PC-3 (cell line): ENCODE measurements at regions not wholly inside any gene's neighbourhood (a gene's known extent, or its start where the extent isn't known, plus 50 kb on each side); places are given as distances from the start of the nearest gene placed in this dataset.

ENCODE experiments used
- ATAC-seq: fragments of 200-7000 bp; cut with Tn5 transposase; 2 replicates; pipeline ENCODE4 v1.9.1; 2020; ENCODE audit warnings: mild to moderate bottlenecking, moderate library complexity
- BruUV-seq: library from RNA; stranded (reverse); fragments of 400-500 nt; replicated peaks from 2 replicates; lab custom pipeline; 2021; lab: Mats Ljungman, UMichigan
- CTCF ChIA-PET: fragments of 300-600 bp; sonication (Branson Sonifier 250); formaldehyde crosslinking; loops from one replicate; lab custom pipeline; 2022; ENCODE audit warnings: antibody characterized with exemption; lab: Charles Lee
- POLR2A ChIA-PET: fragments of 300-600 bp; sonication (Branson Sonifier 250); formaldehyde crosslinking; loops from one replicate; lab custom pipeline; 2022; ENCODE audit warnings: antibody characterized with exemption; ENCODE audit not compliant: unreplicated experiment; lab: Charles Lee
- DNase-seq: peaks from one replicate; pipeline ENCODE4 v3.0.0-alpha.2; 2015
- H2AFZ ChIP-seq: fragments of 300-600 bp; sonication (generic); 2 replicates; pipeline ENCODE4 v1.6.0; 2016; ENCODE audit warnings: antibody characterized with exemption, low read length
- H3F3A ChIP-seq: fragments of 300-600 bp; sonication (generic); one replicate; pipeline ENCODE4 v1.6.0; 2017; ENCODE audit warnings: antibody characterized with exemption, low read length, control low read depth, mild to moderate bottlenecking; ENCODE audit not compliant: unreplicated experiment
- H3K27ac ChIP-seq: fragments of 300-600 bp; sonication (generic); 2 replicates; pipeline ENCODE4 v1.5.1; 2016; ENCODE audit warnings: mild to moderate bottlenecking, low read length
- H3K27me3 ChIP-seq: fragments of 300-600 bp; sonication (generic); 2 replicates; pipeline ENCODE4 v1.6.1; 2016; ENCODE audit warnings: low read length, mixed read lengths
- H3K36me3 ChIP-seq: fragments of 300-600 bp; sonication (generic); 2 replicates; pipeline ENCODE4 v1.6.1; 2016; ENCODE audit warnings: low read depth, mixed run types, low read length, mixed read lengths
- H3K4me1 ChIP-seq: fragments of 300-600 bp; sonication (generic); 2 replicates; pipeline ENCODE4 v1.5.1; 2016; ENCODE audit warnings: low read length; ENCODE audit not compliant: insufficient read depth
- H3K4me2 ChIP-seq: fragments of 300-600 bp; sonication (generic); 2 replicates; pipeline ENCODE4 v1.6.0; 2016; ENCODE audit warnings: low read length
- H3K4me3 ChIP-seq: fragments of 300-600 bp; sonication (generic); 2 replicates; pipeline ENCODE4 v1.5.1; 2016; ENCODE audit warnings: mild to moderate bottlenecking, low read length, mixed read lengths
- H3K79me2 ChIP-seq: fragments of 300-600 bp; sonication (generic); 2 replicates; pipeline ENCODE4 v1.6.1; 2017; ENCODE audit warnings: low read length, mixed read lengths
- H3K9ac ChIP-seq: fragments of 300-600 bp; sonication (generic); 2 replicates; pipeline ENCODE4 v1.6.0; 2016; ENCODE audit warnings: mild to moderate bottlenecking, low read length
- H3K9me2 ChIP-seq: fragments of 300-600 bp; sonication (generic); replicated peaks from 2 replicates; pipeline ENCODE4 v1.6.1; 2016; ENCODE audit warnings: mixed run types, low read length, mixed read lengths
- H3K9me3 ChIP-seq: fragments of 300-600 bp; sonication (generic); 2 replicates; pipeline ENCODE4 v1.6.1; 2016; ENCODE audit warnings: low read length, mixed read lengths
- H4K20me1 ChIP-seq: fragments of 300-600 bp; sonication (generic); 2 replicates; pipeline ENCODE4 v1.6.1; 2016; ENCODE audit warnings: low read length, mixed read lengths
- CTCF ChIP-seq: fragments of 300-600 bp; sonication (generic); conservative IDR thresholded peaks from 2 replicates; pipeline ENCODE4 v1.5.1; 2017; ENCODE audit warnings: antibody characterized with exemption, low read depth, mild to moderate bottlenecking, low read length
- EZH2 ChIP-seq: fragments of 300-600 bp; sonication (generic); IDR thresholded peaks from one replicate; pipeline ENCODE4 v1.6.1; 2017; ENCODE audit warnings: antibody characterized with exemption, mild to moderate bottlenecking, low read length; ENCODE audit not compliant: unreplicated experiment
- EZH2phosphoT487 ChIP-seq: fragments of 300-600 bp; sonication (generic); IDR thresholded peaks from 2 replicates; pipeline ENCODE4 v1.6.1; 2018; ENCODE audit warnings: mild to moderate bottlenecking, antibody characterized with exemption, low read length, borderline replicate concordance
- intact Hi-C: fragments of 100-400 bp; cut with micrococcal nuclease; formaldehyde crosslinking; loops from 2 replicates; pipeline ENCODE4 v1.9.0; 2023

GRCh38 chr15:53212785-53213184 is 422.6 kb upstream of the ONECUT1 start:
- Histone ChIP-seq H3K36me3 (no peaks in the 10 kb centered on the region), H3K27ac (no peak overlapping the region), H3K4me1 (no peaks in the 10 kb centered on the region; the same call in 1 of the 2 replicates), H3F3A (no peaks in the 10 kb centered on the region), H3K4me2 (no peak overlapping the region), H3K9me3 (no peaks in the 10 kb centered on the region), H3K79me2 (no peaks in the 10 kb centered on the region), H2AFZ (no peak overlapping the region), H3K9ac (no peak overlapping the region), H3K4me3 (no peak overlapping the region), H3K9me2 (no peaks in the 10 kb centered on the region), H3K27me3 (no peaks in the 10 kb centered on the region), H4K20me1 (no peaks in the 10 kb centered on the region)
- no peak for ATAC-seq
- intact Hi-C loops, result no loop called here
- ChIA-PET CTCF (no interaction called here), POLR2A (no interaction called here)
- TF ChIP-seq EZH2phosphoT487 (no peak), EZH2 (no peak), CTCF (no peak)
- DNase-seq, result no peak
- no TSS peak for BruUV-seq

DNA sequence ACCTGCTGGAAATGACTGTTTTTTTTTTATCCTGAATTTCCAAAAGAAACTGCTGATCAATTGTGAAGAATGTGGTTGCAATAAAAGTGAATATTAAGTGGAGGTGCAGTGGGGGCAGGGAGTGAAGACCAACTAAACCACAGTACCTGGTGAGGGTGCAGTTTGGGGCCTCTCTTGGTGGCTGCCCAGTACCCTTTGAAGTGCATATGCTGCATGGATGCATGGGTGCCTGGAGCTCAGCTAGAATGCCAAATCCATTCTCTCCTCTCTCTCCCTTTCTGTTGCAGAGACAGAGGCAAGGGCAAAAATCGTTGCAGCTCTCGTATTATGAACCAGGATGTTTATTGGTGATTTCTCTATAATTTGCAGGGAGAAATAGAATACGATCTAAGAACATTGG is 420.5 kb upstream of the ONECUT1 start:
- no peaks in the 10 kb centered on the region for H3K79me2 ChIP-seq
- BruUV-seq, result no TSS peak
- ChIA-PET CTCF (no interaction called here), POLR2A (no interaction called here)
- H3K4me1 ChIP-seq, result no peaks in the 10 kb centered on the region; the same call in 1 of the 2 replicates
- no peaks in the 10 kb centered on the region for H4K20me1 ChIP-seq
- H3K36me3 ChIP-seq, result no peaks in the 10 kb centered on the region
- no peak overlapping the region for H3K4me2 ChIP-seq
- H2AFZ ChIP-seq, result no peak overlapping the region
- TF ChIP-seq CTCF (no peak), EZH2 (no peak), EZH2phosphoT487 (no peak)
- no peak overlapping the region for H3K4me3 ChIP-seq
- DNase-seq (no peak), ATAC-seq (no peak)
- no peaks in the 10 kb centered on the region for H3K27me3 ChIP-seq
- no peaks in the 10 kb centered on the region for H3K9me2 ChIP-seq
- no peak overlapping the region for H3K27ac ChIP-seq
- H3K9me3 ChIP-seq, result no peaks in the 10 kb centered on the region
- H3F3A ChIP-seq, result no peaks in the 10 kb centered on the region
- no peak overlapping the region for H3K9ac ChIP-seq
- intact Hi-C loops, result no loop called here

GRCh38 chr15:53209396-53210042 is 419.4 kb upstream of the ONECUT1 start:
- H4K20me1 ChIP-seq, result no peaks in the 10 kb centered on the region
- TF ChIP-seq EZH2 (no peak), CTCF (no peak), EZH2phosphoT487 (no peak)
- H3F3A ChIP-seq, result no peaks in the 10 kb centered on the region
- ChIA-PET CTCF (no interaction called here), POLR2A (no interaction called here)
- H3K4me2 ChIP-seq, result 0 out of 2 replicates have a peak overlapping the region, but pooled peaks have one; percentile 37
- ATAC-seq (no peak), DNase-seq (peak; percentile 25)
- 0 out of 2 replicates have a peak overlapping the region, but pooled peaks have one; percentile 17 for H3K27ac ChIP-seq
- no peaks in the 10 kb centered on the region for H3K36me3 ChIP-seq
- no peaks in the 10 kb centered on the region for H3K79me2 ChIP-seq
- H3K4me3 ChIP-seq, result no peak overlapping the region
- no peak overlapping the region for H2AFZ ChIP-seq
- H3K9me3 ChIP-seq, result no peaks in the 10 kb centered on the region
- intact Hi-C loops, result no loop called here
- no peaks in the 10 kb centered on the region for H3K9me2 ChIP-seq
- H3K9ac ChIP-seq, result no peak overlapping the region
- BruUV-seq, result no TSS peak
- H3K27me3 ChIP-seq, result no peaks in the 10 kb centered on the region
- no peaks in the 10 kb centered on the region; the same call in 1 of the 2 replicates for H3K4me1 ChIP-seq
